ENCODE measurements at regions not wholly inside any gene's neighbourhood (a gene's known extent, or its start where the extent isn't known, plus 50 kb on each side); places are given as distances from the start of the nearest gene placed in this dataset.

GRCh38 chr2:220936641-220937197 is 635.4 kb downstream of the EPHA4 start:
- ATAC-seq (replicated peaks; ENCODE audit: extremely low read depth, poor library complexity, severe bottlenecking), result no peak

GRCh38 chr2:220937245-220937644 is 634.9 kb downstream of the EPHA4 start:
- H3K36me3 Mint-ChIP-seq (ENCODE audit: insufficient read depth), result no peaks in the 10 kb centered on the region
- no peaks in the 10 kb centered on the region for H3K27me3 Mint-ChIP-seq
- H3K4me1 Mint-ChIP-seq, result no peaks in the 10 kb centered on the region
- H3K9me3 Mint-ChIP-seq, result no peaks in the 10 kb centered on the region
- H3K27ac Mint-ChIP-seq (ENCODE audit: low read depth), result no peak overlapping the region
- ATAC-seq (replicated peaks; ENCODE audit: extremely low read depth, poor library complexity, severe bottlenecking) (no peak), DNase-seq (ENCODE audit: low spot score in 2 of 2) (no peak)
- H3K4me3 Mint-ChIP-seq, result no peak overlapping the region

More at GRCh38 chr2:220936641-220937197, 635.4 kb downstream of the EPHA4 start:
- no peak overlapping the region for H3K27ac Mint-ChIP-seq (ENCODE audit: low read depth)
- H3K4me3 Mint-ChIP-seq, result no peak overlapping the region
- H3K4me1 Mint-ChIP-seq, result no peaks in the 10 kb centered on the region
- DNase-seq (ENCODE audit: low spot score in 2 of 2), result no peak
- H3K9me3 Mint-ChIP-seq, result no peaks in the 10 kb centered on the region
- no peaks in the 10 kb centered on the region for H3K36me3 Mint-ChIP-seq (ENCODE audit: insufficient read depth)
- H3K27me3 Mint-ChIP-seq, result no peaks in the 10 kb centered on the region

- no peak overlapping the region for H3K27ac Mint-ChIP-seq (ENCODE audit: low read depth)
- H3K4me1 Mint-ChIP-seq, result no peaks in the 10 kb centered on the region
- H3K27me3 Mint-ChIP-seq, result no peaks in the 10 kb centered on the region
- no peaks in the 10 kb centered on the region for H3K9me3 Mint-ChIP-seq
- no peak for DNase-seq (ENCODE audit: low spot score in 2 of 2)
- no peaks in the 10 kb centered on the region for H3K36me3 Mint-ChIP-seq (ENCODE audit: insufficient read depth)
- no peak for ATAC-seq (replicated peaks; ENCODE audit: extremely low read depth, poor library complexity, severe bottlenecking)
- H3K4me3 Mint-ChIP-seq, result no peak overlapping the region
Observed at GRCh38 chr2:220940646-220941045, 631.5 kb downstream of the EPHA4 start.

GRCh38 chr2:220941683-220942082 is 630.4 kb downstream of the EPHA4 start:
- Mint-ChIP-seq H3K4me3 (no peak overlapping the region), H3K27ac (ENCODE audit: low read depth) (no peak overlapping the region), H3K4me1 (no peaks in the 10 kb centered on the region), H3K36me3 (ENCODE audit: insufficient read depth) (no peaks in the 10 kb centered on the region), H3K27me3 (no peaks in the 10 kb centered on the region), H3K9me3 (no peaks in the 10 kb centered on the region)
- DNase-seq (ENCODE audit: low spot score in 2 of 2) (no peak), ATAC-seq (replicated peaks; ENCODE audit: extremely low read depth, poor library complexity, severe bottlenecking) (no peak)

GRCh38 chr2:220946552-220946951 is 625.6 kb downstream of the EPHA4 start:
- no peak for DNase-seq (ENCODE audit: low spot score in 2 of 2)
- H3K27me3 Mint-ChIP-seq, result peaks cover 20% of the 10 kb centered on the region
- H3K27ac Mint-ChIP-seq (ENCODE audit: low read depth), result no peak overlapping the region
- no peak overlapping the region for H3K4me3 Mint-ChIP-seq
- H3K9me3 Mint-ChIP-seq, result no peaks in the 10 kb centered on the region
- ATAC-seq (replicated peaks; ENCODE audit: extremely low read depth, poor library complexity, severe bottlenecking), result no peak
- H3K4me1 Mint-ChIP-seq, result no peaks in the 10 kb centered on the region
- peaks cover 3% of the 10 kb centered on the region for H3K36me3 Mint-ChIP-seq (ENCODE audit: insufficient read depth)

- H3K4me1 Mint-ChIP-seq, result no peaks in the 10 kb centered on the region
- peaks cover 20% of the 10 kb centered on the region for H3K27me3 Mint-ChIP-seq
- no peak for ATAC-seq (replicated peaks; ENCODE audit: extremely low read depth, poor library complexity, severe bottlenecking)
- H3K9me3 Mint-ChIP-seq, result peaks cover 5% of the 10 kb centered on the region
- DNase-seq (ENCODE audit: low spot score in 2 of 2), result no peak
- H3K4me3 Mint-ChIP-seq, result no peak overlapping the region
- no peak overlapping the region for H3K27ac Mint-ChIP-seq (ENCODE audit: low read depth)
- peaks cover 3% of the 10 kb centered on the region for H3K36me3 Mint-ChIP-seq (ENCODE audit: insufficient read depth)
Observed at GRCh38 chr2:220948579-220948978, 623.5 kb downstream of the EPHA4 start.

- Mint-ChIP-seq H3K36me3 (ENCODE audit: insufficient read depth) (peaks cover 3% of the 10 kb centered on the region), H3K27me3 (peaks cover 20% of the 10 kb centered on the region), H3K27ac (ENCODE audit: low read depth) (no peak overlapping the region), H3K9me3 (peaks cover 5% of the 10 kb centered on the region), H3K4me1 (no peaks in the 10 kb centered on the region), H3K4me3 (no peak overlapping the region)
- no peak for ATAC-seq (replicated peaks; ENCODE audit: extremely low read depth, poor library complexity, severe bottlenecking)
- no peak for DNase-seq (ENCODE audit: low spot score in 2 of 2)
Observed at GRCh38 chr2:220949466-220949865, 622.6 kb downstream of the EPHA4 start.

- Mint-ChIP-seq H3K9me3 (peaks cover 5% of the 10 kb centered on the region), H3K36me3 (ENCODE audit: insufficient read depth) (no peaks in the 10 kb centered on the region), H3K4me1 (no peaks in the 10 kb centered on the region), H3K4me3 (no peak overlapping the region), H3K27ac (ENCODE audit: low read depth) (no peak overlapping the region), H3K27me3 (peaks cover 17% of the 10 kb centered on the region)
- ATAC-seq (replicated peaks; ENCODE audit: extremely low read depth, poor library complexity, severe bottlenecking), result no peak
- no peak for DNase-seq (ENCODE audit: low spot score in 2 of 2)
Observed at GRCh38 chr2:220955776-220956175, 616.3 kb downstream of the EPHA4 start.

- peaks cover 17% of the 10 kb centered on the region for H3K27me3 Mint-ChIP-seq
- H3K4me3 Mint-ChIP-seq, result no peak overlapping the region
- H3K9me3 Mint-ChIP-seq, result peaks cover 5% of the 10 kb centered on the region
- no peak for DNase-seq (ENCODE audit: low spot score in 2 of 2)
- no peak for ATAC-seq (replicated peaks; ENCODE audit: extremely low read depth, poor library complexity, severe bottlenecking)
- H3K36me3 Mint-ChIP-seq (ENCODE audit: insufficient read depth), result no peaks in the 10 kb centered on the region
- H3K27ac Mint-ChIP-seq (ENCODE audit: low read depth), result no peak overlapping the region
- H3K4me1 Mint-ChIP-seq, result no peaks in the 10 kb centered on the region
Observed at GRCh38 chr2:220956429-220956828, 615.7 kb downstream of the EPHA4 start.

- Mint-ChIP-seq H3K36me3 (ENCODE audit: insufficient read depth) (no peaks in the 10 kb centered on the region), H3K27ac (ENCODE audit: low read depth) (no peak overlapping the region), H3K9me3 (no peaks in the 10 kb centered on the region), H3K4me3 (no peak overlapping the region), H3K27me3 (peaks cover 17% of the 10 kb centered on the region), H3K4me1 (no peaks in the 10 kb centered on the region)
- DNase-seq (ENCODE audit: low spot score in 2 of 2), result no peak
- ATAC-seq (replicated peaks; ENCODE audit: extremely low read depth, poor library complexity, severe bottlenecking), result no peak
Observed at GRCh38 chr2:220959391-220959802, 612.7 kb downstream of the EPHA4 start.

- DNase-seq (ENCODE audit: low spot score in 2 of 2) (no peak), ATAC-seq (replicated peaks; ENCODE audit: extremely low read depth, poor library complexity, severe bottlenecking) (no peak)
- no peak overlapping the region for H3K27ac Mint-ChIP-seq (ENCODE audit: low read depth)
- H3K27me3 Mint-ChIP-seq, result peaks cover 15% of the 10 kb centered on the region
- no peak overlapping the region for H3K4me3 Mint-ChIP-seq
- no peaks in the 10 kb centered on the region for H3K4me1 Mint-ChIP-seq
- no peaks in the 10 kb centered on the region for H3K9me3 Mint-ChIP-seq
- no peaks in the 10 kb centered on the region for H3K36me3 Mint-ChIP-seq (ENCODE audit: insufficient read depth)
Observed at GRCh38 chr2:220961143-220961860, 610.8 kb downstream of the EPHA4 start.

GRCh38 chr2:220962556-220962955 is 609.5 kb downstream of the EPHA4 start:
- Mint-ChIP-seq H3K4me3 (no peak overlapping the region), H3K9me3 (no peaks in the 10 kb centered on the region), H3K27me3 (peaks cover 2% of the 10 kb centered on the region), H3K36me3 (ENCODE audit: insufficient read depth) (no peaks in the 10 kb centered on the region), H3K27ac (ENCODE audit: low read depth) (no peak overlapping the region), H3K4me1 (no peaks in the 10 kb centered on the region)
- ATAC-seq (replicated peaks; ENCODE audit: extremely low read depth, poor library complexity, severe bottlenecking), result no peak
- no peak for DNase-seq (ENCODE audit: low spot score in 2 of 2)

- no peak for ATAC-seq (replicated peaks; ENCODE audit: extremely low read depth, poor library complexity, severe bottlenecking)
- H3K4me1 Mint-ChIP-seq, result no peaks in the 10 kb centered on the region
- no peaks in the 10 kb centered on the region for H3K9me3 Mint-ChIP-seq
- no peak overlapping the region for H3K27ac Mint-ChIP-seq (ENCODE audit: low read depth)
- H3K36me3 Mint-ChIP-seq (ENCODE audit: insufficient read depth), result no peaks in the 10 kb centered on the region
- H3K27me3 Mint-ChIP-seq, result no peaks in the 10 kb centered on the region
- no peak overlapping the region for H3K4me3 Mint-ChIP-seq
- DNase-seq (ENCODE audit: low spot score in 2 of 2), result no peak
Observed at GRCh38 chr2:220963076-220963475, 609.0 kb downstream of the EPHA4 start.

All from central memory CD8-positive, alpha-beta T cell (primary cell).